Heart left ventricle (tissue), 16 donors: ENCODE measurements at regions not wholly inside any gene's neighbourhood (a gene's known extent, or its start where the extent isn't known, plus 50 kb on each side); places are given as distances from the start of the nearest gene placed in this dataset.

Experiments used
- ATAC-seq, 4 donors: fragments of 200-7000 bp; cut with Tn5 transposase; one replicate each; pipeline ENCODE4 v1.9.1; 2020 to 2022; ENCODE audit warnings: moderate library complexity in 4 of 4, mild to moderate bottlenecking in 3 of 4, moderate number of reproducible peaks in 1 of 4
- DNase-seq, 5 donors: peaks; one replicate each; pipeline ENCODE4 v3.0.0-alpha.2; 2020
- H3K27ac ChIP-seq, 12 donors: fragments of 200-600 bp; sonication (generic) in 4 of 12; one replicate each; pipeline versions ENCODE4 v1.5.0 to v1.8.0; 2016 to 2022; ENCODE audit warnings: mild to moderate bottlenecking in 2 of 12
- H3K27me3 ChIP-seq, 9 donors: fragments of 200-600 bp; sonication (generic) in 2 of 9; one replicate each; pipeline versions ENCODE4 v1.5.1 to v1.8.0; 2016 to 2022; ENCODE audit warnings: mild to moderate bottlenecking in 3 of 9
- H3K36me3 ChIP-seq, 9 donors: fragments of 200-600 bp; sonication (generic) in 2 of 9; one replicate each; pipeline versions ENCODE4 v1.5.0 to v1.8.0; 2018 to 2022; ENCODE audit warnings: mild to moderate bottlenecking in 2 of 9
- H3K4me1 ChIP-seq, 12 donors: fragments of 200-600 bp; sonication (generic) in 4 of 12; one replicate each; pipeline versions ENCODE4 v1.5.0 to v1.8.0; 2016 to 2022; ENCODE audit warnings: mild to moderate bottlenecking in 3 of 12
- H3K4me3 ChIP-seq, 12 donors: fragments of 200-600 bp; sonication (generic) in 4 of 12; one replicate each; pipeline versions ENCODE4 v1.5.0 to v1.8.0; 2017 to 2022; ENCODE audit warnings: mild to moderate bottlenecking in 9 of 12, moderate library complexity in 4 of 12
- H3K9me3 ChIP-seq, 12 donors: fragments of 200-600 bp; sonication (generic) in 4 of 12; one replicate each; pipeline versions ENCODE4 v1.5.0 to v1.8.0; 2016 to 2022; ENCODE audit warnings: mild to moderate bottlenecking in 1 of 12
- CTCF ChIP-seq, 12 donors: fragments of 200-600 bp; sonication (generic) in 4 of 12; IDR thresholded peaks; one replicate each; pipeline versions ENCODE4 v1.5.0 to v1.8.0; 2018 to 2022; ENCODE audit warnings: antibody characterized with exemption in 12 of 12, mild to moderate bottlenecking in 5 of 12
- POLR2A ChIP-seq, 2 donors: fragments of 450-650 bp; IDR thresholded peaks; one replicate each; pipeline ENCODE4 v1.6.1; 2017; ENCODE audit warnings: antibody characterized with exemption in 2 of 2, mild to moderate bottlenecking in 2 of 2, moderate library complexity in 2 of 2
- WGBS, 4 donors: extraction: QIAGEN DNeasy Blood & Tissue Kit in 2 of 4; methylation state at CpG; one replicate each; pipeline versions ENCODE4 v1.1.5 to v1.1.7; 2013 to 2018; 5-methylcytosine and 5-hydroxymethylcytosine counted together
- intact Hi-C, 10 donors: fragments of 100-400 bp; cut with DNase I; formaldehyde crosslinking; loops; one replicate each; pipeline versions ENCODE4 v1.11.1 to v1.14.2; 2022
- donor health status: ischemic (EF 13 %, LVEDD 7.1; RV severe dilation, severe dysfunction).
- donor health status: healthy with polysubstance abuse.
- donor health status: DM: no; HTN: yes; CAD: no.
- donor health status: DM: no; HTN: no; CAD: no.
- donor health status: ischemic (EF 25% LVEDD 6.9; RV normal size, moderate dysfunction).
- donor health status: ischemic (EF 25% LVEDD 5.7; RV mildly dilated, moderate dysfunction).
- donor health status: healthy.
- donor health status: DM: yes; HTN: yes; CAD: no.
- donor health status: ischemic (EF 35%, LVEDD 5.7; RV mildly dilated, moderate dysfunction).
- donor health status: nonischemic (EF 11% LVEDD 7.7; RV severe dilation, severe dysfunction).
- donor health status: DM: yes; HTN: yes; CAD: no.
- donor health status: PGD.
- donor health status: ischemic (EF 29% LVEDD 5.4; RV normal size, mild dysfunction).
- donor health status: nonischemic (EF 23%, LVEDD 6.1; RV moderate dilation, normal function).

GRCh38 chr13:90906554-90906953, 440.9 kb upstream of the MIR17HG start:
- ATAC-seq (no peak), DNase-seq (no peak)
- Histone ChIP-seq H3K27me3 (no peaks in the 10 kb centered on the region), H3K4me3 (no peak overlapping the region), H3K9me3 (peaks cover 0 to 28% (median 5%) of the 10 kb centered on the region in 12 donors), H3K36me3 (no peaks in the 10 kb centered on the region), H3K4me1 (no peaks in the 10 kb centered on the region), H3K27ac (no peak overlapping the region)
- intact Hi-C loops: no loop called here
- 84 to 96% (median 93%) methylated on average over 1 of the region's 1 CpG for WGBS, 4 donors
- TF ChIP-seq POLR2A (IDR thresholded peaks at IDR 0.05) (no peak), CTCF (IDR thresholded peaks at IDR 0.05) (no peak)

GRCh38 chr13:90908792-90909191, 438.7 kb upstream of the MIR17HG start:
- no peak for TF ChIP-seq POLR2A (IDR thresholded peaks at IDR 0.05)
- TF ChIP-seq CTCF (IDR thresholded peaks at IDR 0.05): no peak
- WGBS, 4 donors: 87 to 95% (median 89%) methylated on average over 2 of the region's 2 CpGs
- ATAC-seq: no peak
- H3K4me1 ChIP-seq: no peaks in the 10 kb centered on the region
- DNase-seq: no peak
- peaks cover 0 to 28% (median 5%) of the 10 kb centered on the region in 12 donors for H3K9me3 ChIP-seq
- H3K27ac ChIP-seq: no peak overlapping the region
- no peaks in the 10 kb centered on the region for H3K27me3 ChIP-seq
- H3K4me3 ChIP-seq: no peak overlapping the region
- H3K36me3 ChIP-seq: no peaks in the 10 kb centered on the region
- intact Hi-C loops: no loop called here

GRCh38 chr13:90910018-90910639, 437.4 kb upstream of the MIR17HG start:
- H3K27me3 ChIP-seq: no peaks in the 10 kb centered on the region
- no peak for TF ChIP-seq CTCF (IDR thresholded peaks at IDR 0.05)
- no peak for TF ChIP-seq POLR2A (IDR thresholded peaks at IDR 0.05)
- H3K4me3 ChIP-seq: no peak overlapping the region
- intact Hi-C loops: no loop called here
- ATAC-seq (no peak), DNase-seq (no peak)
- no peaks in the 10 kb centered on the region for H3K36me3 ChIP-seq
- H3K4me1 ChIP-seq: no peaks in the 10 kb centered on the region
- no peak overlapping the region for H3K27ac ChIP-seq
- WGBS, 4 donors: 66 to 70% (median 67%) methylated on average over 3 of the region's 3 CpGs
- peaks cover 0 to 27% (median 5%) of the 10 kb centered on the region in 12 donors for H3K9me3 ChIP-seq

GRCh38 chr13:90912247-90912646, 435.2 kb upstream of the MIR17HG start:
- WGBS, 4 donors: 93 to 96% (median 94%) methylated on average over 1 of the region's 1 CpG

More at GRCh38 chr13:90912247-90912646, 435.2 kb upstream of the MIR17HG start:
- ATAC-seq (no peak), DNase-seq (no peak)
- H3K27me3 ChIP-seq: no peaks in the 10 kb centered on the region
- H3K4me3 ChIP-seq: no peak overlapping the region
- no peaks in the 10 kb centered on the region for H3K36me3 ChIP-seq
- peaks cover 0 to 8% (median 0%) of the 10 kb centered on the region in 12 donors for H3K9me3 ChIP-seq
- H3K27ac ChIP-seq: no peak overlapping the region
- intact Hi-C loops: no loop called here
- TF ChIP-seq CTCF (IDR thresholded peaks at IDR 0.05) (no peak), POLR2A (IDR thresholded peaks at IDR 0.05) (no peak)
- no peaks in the 10 kb centered on the region for H3K4me1 ChIP-seq
